Right ventricle myocardium superior (tissue), 1 donor: ENCODE measurements at regions not wholly inside any gene's neighbourhood (a gene's known extent, or its start where the extent isn't known, plus 50 kb on each side); places are given as distances from the start of the nearest gene placed in this dataset.
A peak's percentile ranks its signal among the peaks of the same experiment; 100 is the strongest.

Experiments
- ATAC-seq: fragments of 200-7000 bp; cut with Tn5 transposase; one replicate; pipeline ENCODE4 v1.9.1; 2020; ENCODE audit warnings: mild to moderate bottlenecking; ENCODE audit not compliant: poor library complexity
- DNase-seq: peaks from one replicate; pipeline ENCODE4 v3.0.0-alpha.2; 2020
- intact Hi-C: fragments of 100-400 bp; cut with DNase I; formaldehyde crosslinking; loops from one replicate; pipeline ENCODE4 v1.11.2; 2022
- donor health status: DM: no; HTN: yes; CAD: no; lungs with severe emphysema.

GRCh38 chr3:31165399-31165860 is 271.0 kb upstream of the GADL1 start:
- DNase-seq (no peak), ATAC-seq (peak; percentile 92)
- intact Hi-C loops = no loop called here

GRCh38 chr3:31166249-31166885 is 271.9 kb upstream of the GADL1 start:
- DNase-seq = no peak
- intact Hi-C loops = no loop called here
- ATAC-seq = no peak

- intact Hi-C loops = no loop called here
- no peak for DNase-seq
Observed at GRCh38 chr3:31167666-31168065, 273.2 kb upstream of the GADL1 start.

DNA sequence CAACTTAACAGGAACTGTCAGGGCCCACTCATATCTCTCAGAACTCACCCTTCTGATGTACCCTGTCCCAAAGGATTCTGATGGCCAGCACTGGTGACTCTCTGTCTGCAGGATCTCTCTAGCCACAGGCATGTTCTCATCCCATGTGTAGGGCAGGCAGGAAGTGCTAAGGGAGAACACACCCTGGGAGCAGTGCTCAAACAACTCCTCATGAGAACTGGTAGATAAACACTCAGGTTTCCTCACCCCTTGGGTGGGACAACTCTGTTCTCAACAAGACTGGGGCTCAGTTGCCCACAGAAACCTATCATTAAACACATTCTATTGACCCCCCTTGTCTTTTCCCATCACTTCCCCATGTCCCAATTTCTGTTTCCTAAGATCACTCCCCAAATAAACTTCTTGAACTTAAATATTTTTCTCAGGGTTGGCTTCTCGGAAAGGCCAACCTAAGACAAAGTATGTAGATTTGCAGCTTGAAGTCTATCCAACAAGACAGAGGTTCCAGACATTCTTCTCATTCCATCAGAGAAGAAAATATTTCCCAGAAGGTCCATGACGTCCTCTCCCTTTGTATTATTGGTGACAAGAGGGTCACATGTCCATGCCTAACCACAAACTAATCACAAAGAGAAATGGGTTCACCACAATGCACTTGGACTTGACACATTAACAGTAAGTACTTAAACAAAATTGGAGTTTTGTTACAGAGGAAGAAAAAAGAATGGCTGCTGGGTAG is 276.6 kb upstream of the GADL1 start:
- ATAC-seq = no peak
- intact Hi-C loops = no loop called here

More at GRCh38 chr3:31167666-31168065, 273.2 kb upstream of the GADL1 start:
- no peak for ATAC-seq

DNA sequence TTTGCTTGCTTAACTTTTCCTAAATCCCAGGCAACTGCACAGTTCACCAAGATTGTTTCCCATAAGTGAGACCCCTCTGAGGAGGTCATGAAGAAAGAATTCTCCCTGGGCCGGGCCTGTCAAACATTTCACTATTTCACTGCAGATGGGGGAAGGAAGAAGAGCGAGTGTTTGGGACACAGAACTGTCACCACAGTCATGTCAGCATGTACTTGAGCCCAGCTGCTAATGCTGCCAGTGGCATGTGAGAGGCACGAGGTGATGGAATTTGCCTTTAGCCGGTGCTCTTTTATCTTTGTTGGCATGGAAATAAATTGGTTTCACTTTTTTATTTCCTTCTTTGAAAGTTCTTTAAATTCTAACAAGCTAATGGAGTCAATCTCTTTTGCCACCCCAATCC is 277.9 kb upstream of the GADL1 start:
- DNase-seq = no peak
- intact Hi-C loops = no loop called here
- ATAC-seq = no peak

More for the DNA sequence above, 276.6 kb upstream of the GADL1 start:
- no peak for DNase-seq

DNA sequence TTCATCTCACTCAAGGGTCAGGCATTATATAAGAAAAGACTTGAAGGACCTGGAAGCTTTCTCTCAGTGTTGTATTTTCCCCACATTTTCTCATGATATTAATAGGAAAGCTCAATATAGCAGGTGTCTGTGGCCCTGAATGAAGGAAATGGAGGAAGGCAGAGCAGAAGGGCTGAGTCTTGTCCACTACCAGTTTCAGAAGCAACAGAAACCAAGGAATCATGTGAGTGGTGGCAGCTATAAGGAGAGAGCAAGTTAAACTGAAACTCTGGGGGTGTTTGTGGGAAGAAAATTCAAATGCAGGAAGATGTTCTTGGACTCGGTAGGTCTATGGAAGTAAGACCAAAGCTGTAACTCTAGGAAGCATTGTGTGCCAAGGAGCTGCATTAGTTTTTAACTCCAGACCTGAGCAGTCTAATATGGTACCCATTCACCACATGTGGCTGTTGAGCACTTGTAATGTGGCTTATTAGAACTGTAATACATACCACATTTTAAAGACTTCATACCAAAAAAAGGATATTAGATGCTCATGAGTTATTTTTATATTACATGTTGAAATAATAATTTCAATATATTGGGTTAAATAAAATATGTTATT is 278.8 kb upstream of the GADL1 start:
- DNase-seq = no peak

DNA sequence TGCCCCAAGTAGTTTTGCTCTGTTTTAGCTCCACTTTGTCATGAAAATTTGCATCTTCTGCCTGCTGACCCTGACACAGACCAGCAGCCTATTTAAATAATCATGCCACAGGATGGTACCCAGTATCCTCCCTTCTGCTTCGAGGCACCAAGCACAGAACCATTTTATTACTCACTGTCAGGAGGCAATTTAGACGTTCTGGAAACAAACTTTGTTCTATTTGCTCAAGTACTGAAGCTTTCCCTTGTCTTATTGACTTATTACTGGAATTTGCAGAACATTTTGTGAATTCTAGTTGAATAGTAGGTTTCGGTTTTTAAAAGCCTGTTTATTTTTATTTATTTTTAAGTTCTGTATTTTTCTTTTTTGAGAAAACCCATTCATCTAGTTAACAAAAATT is 279.6 kb upstream of the GADL1 start:
- no peak for DNase-seq
- no peak for ATAC-seq
- intact Hi-C loops = no loop called here

More for the DNA sequence above, 278.8 kb upstream of the GADL1 start:
- ATAC-seq = no peak
- intact Hi-C loops = no loop called here

GRCh38 chr3:31176045-31176444 is 281.6 kb upstream of the GADL1 start:
- ATAC-seq (no peak), DNase-seq (no peak)
- intact Hi-C loops = no loop called here

- no peak for ATAC-seq
- intact Hi-C loops = no loop called here
- no peak for DNase-seq
Observed at GRCh38 chr3:31178467-31178866, 284.0 kb upstream of the GADL1 start.

DNA sequence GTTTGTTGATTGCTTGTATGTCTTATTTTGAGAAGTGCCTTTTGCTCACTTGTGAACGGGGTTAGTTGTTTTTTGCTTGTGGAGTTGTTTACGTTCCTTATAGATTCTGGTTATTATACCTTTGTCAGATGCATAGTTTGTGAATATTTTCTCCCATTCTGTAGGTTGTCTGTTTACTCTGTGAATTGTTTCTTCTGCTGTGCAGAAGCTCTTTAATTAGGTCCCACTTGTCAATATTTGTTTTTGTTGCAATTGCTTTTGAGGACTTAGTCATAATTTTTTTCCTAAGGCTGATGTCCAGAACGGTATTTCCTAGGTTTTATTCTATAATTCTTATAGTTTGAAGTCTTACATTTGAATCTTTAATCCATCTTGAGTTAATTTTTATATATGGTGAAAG is 285.3 kb upstream of the GADL1 start:
- DNase-seq = no peak
- ATAC-seq = no peak
- intact Hi-C loops = no loop called here

DNA sequence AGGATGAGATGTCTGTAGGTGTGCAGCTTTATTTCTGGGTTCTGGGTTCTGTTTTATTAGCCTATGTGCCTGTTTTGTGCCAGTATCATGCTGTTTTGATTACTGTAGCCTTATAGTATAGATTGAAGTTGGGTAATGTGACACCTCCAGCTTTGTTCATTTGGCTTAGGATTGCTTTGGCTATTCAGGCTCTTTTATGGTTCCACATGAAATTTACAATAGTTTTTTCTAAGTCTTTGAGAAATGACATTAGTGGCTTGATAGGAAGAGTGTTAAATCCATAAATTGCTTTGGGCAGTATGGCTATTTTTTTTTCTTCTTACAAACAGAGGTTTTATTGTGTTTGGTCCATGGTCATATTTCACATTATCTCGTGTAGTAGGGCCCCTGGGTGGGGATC is 285.8 kb upstream of the GADL1 start:
- DNase-seq = no peak
- ATAC-seq = no peak
- intact Hi-C loops = no loop called here

DNA sequence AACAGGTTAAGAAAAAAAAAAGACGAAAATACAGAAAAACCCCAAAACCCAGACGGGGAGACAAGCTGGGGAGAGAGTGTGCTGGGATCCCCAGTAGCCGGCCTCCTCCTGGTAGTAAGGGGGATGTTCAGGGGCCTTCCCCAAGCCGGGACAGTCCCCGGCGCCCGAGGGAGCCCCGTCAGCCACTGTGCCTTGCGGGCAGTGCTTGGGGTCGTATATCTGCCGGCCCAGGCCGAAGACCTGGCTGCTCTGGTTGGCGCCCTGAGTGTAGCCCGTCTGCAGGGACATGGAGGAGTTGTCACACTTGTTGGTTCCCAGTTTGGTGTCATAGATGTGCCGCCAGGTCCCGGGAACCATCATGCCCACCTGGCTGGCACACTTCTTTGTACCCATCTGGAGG is 287.2 kb upstream of the GADL1 start:
- intact Hi-C loops = no loop called here
- no peak for ATAC-seq
- no peak for DNase-seq

DNA sequence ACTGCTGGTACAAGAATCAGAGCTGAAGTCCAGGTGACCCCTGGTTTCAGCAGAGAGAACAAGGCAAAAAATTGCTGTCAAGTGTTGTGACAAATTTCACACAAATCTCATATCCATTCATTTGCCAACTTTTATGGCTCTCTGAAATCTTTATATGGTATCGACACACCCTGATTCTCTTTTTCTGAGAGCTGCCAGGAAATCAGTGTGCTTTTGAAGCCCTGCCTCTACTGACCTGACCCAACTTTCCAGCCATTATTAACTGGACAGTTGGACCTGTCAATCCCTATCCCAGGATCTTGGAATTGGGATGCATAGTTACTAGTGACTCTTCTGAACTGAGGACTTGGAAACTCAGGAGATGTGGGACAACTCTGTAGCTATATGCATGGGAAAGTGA is 288.2 kb upstream of the GADL1 start:
- ATAC-seq (no peak), DNase-seq (no peak)
- intact Hi-C loops = no loop called here

DNA sequence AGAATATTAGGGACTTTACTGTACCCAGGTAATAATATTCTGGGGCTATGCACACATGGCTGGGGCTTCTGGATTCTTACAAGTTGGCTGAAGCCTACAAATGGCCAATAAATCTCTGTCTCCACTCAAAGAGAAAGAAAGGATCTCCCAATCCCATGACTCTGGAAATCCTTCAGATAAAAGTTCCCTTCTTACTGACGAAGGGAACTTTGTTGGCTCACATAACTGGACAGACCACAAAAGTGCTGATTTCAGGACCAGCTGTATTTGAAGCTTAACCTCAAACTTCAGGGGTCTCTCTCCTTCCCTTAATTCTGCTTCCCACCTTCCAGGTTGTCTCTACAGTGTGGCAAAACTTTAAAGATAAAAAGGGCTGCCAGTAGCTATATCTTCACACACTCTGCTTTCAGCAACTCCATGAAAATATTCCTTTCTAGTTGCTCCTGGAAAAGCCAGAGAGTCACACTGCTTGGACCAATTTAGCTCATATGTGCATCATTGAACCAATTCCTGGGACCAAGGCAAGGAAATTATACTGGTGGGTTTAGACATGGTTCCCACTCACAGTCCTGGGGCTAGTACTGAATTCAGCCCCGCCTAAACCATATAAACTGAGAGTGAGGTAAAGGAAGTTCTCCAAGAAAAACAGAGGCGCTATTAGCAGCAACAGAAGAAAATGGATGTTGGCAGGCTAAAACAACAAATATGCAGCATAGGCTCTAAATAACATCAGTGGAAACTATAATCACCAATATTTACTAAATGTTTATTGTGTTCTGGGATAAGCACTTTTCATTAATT is 290.0 kb upstream of the GADL1 start:
- intact Hi-C loops = no loop called here
- no peak for ATAC-seq

DNA sequence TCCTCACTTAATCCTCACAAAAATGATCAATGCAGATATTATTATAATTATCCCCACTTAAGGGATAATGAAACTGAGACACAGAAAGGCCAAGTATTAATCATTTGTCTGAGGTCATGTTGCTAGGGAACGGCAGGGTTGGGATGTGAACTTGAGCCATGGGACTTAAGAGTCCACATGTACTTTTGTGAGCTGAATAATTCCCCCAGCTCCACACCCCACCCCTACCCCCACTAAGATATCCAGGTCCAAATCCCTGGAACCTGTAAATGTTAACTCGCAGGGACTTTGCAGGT is 290.5 kb upstream of the GADL1 start:
- DNase-seq = no peak
- ATAC-seq = no peak
- intact Hi-C loops = no loop called here

More for the DNA sequence above, 290.0 kb upstream of the GADL1 start:
- DNase-seq = no peak

DNA sequence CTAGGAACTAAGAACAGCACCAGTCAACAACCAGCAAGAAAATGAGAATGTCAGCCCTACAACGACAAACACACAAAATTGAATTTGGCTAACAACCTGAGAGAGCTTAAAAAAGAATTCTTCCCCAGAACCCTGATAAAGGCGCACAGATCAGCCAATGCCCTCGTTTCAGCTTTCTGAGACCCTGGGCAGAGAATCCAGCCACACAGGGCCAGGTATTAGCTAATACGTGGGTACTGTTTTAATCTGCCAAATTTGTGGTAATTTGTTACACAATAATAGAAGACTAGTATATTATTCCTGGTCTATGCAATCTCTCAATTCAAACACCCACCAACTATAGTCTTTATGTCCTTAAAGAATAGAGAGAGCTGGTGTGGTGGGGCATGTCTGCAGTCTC is 291.6 kb upstream of the GADL1 start:
- no peak for DNase-seq
- intact Hi-C loops = no loop called here
- no peak for ATAC-seq

- DNase-seq (no peak), ATAC-seq (no peak)
- intact Hi-C loops = no loop called here
Observed at GRCh38 chr3:31187380-31187779, 292.9 kb upstream of the GADL1 start.

DNA sequence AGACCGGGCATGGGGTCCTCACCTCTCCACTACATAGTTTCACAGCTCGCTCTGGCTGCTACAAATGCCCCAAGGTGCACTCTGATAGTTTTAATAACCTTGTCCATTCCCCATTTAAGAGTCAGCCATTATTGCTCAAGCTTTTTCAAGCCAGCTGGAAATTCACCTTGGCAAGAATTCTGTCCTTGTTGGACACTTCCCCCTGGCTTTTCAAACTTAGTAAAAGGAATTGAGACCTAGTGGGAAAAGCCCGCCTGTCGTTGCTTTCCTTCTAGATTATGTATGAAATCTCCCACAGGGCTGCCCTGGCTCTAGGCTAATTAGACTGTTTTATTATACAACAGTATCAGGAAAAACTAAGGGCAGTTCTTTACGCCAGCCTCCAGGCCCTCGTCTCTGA is 293.7 kb upstream of the GADL1 start:
- peak; percentile 81 for ATAC-seq
- intact Hi-C loops = no loop called here
- DNase-seq = peak; percentile 49

- ATAC-seq (no peak), DNase-seq (no peak)
- intact Hi-C loops = no loop called here
Observed at GRCh38 chr3:31189330-31189729, 294.9 kb upstream of the GADL1 start.

DNA sequence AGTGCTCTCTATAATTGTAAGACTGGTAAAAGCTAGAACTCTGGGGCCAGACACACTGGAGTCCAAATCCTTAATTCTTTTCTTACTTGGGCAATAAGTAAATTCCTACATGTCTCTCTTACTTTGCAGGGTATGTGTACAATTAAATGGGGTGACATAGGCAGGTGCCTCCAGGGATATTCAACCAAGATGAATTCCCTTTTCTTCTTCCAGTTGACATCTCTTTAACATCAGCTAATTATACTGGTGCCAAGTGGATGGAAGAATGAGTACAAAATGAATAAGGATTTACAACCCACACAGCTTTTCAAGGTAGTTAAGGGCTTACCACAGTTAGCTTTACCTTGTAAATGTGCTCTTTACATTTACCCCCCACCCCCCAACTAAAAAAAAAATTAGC is 295.5 kb upstream of the GADL1 start:
- intact Hi-C loops = no loop called here
- no peak for DNase-seq
- ATAC-seq = no peak
